Brain microvascular endothelial cell (primary cell): ENCODE measurements at regions not wholly inside any gene's neighbourhood (a gene's known extent, or its start where the extent isn't known, plus 50 kb on each side); places are given as distances from the start of the nearest gene placed in this dataset.
"Not testable (repeated sequence)": the region's sequence is repeated elsewhere in the genome, so short reads cannot be mapped to it uniquely, and the experiment has no call there.

Experiments
- DNase-seq: peaks from one replicate; pipeline ENCODE4 v3.0.0-alpha.2; 2020
- H3K27ac ChIP-seq: fragments of 250-450 bp; sonication (Bioruptor Pico); 2 replicates; pipeline ENCODE4 v1.5.1; 2020; ENCODE audit warnings: mild to moderate bottlenecking, moderate library complexity
- H3K27me3 ChIP-seq: fragments of 250-450 bp; sonication (Bioruptor Pico); replicated peaks from 2 replicates; pipeline ENCODE4 v1.5.1; 2020; ENCODE audit warnings: mild to moderate bottlenecking
- H3K36me3 ChIP-seq: fragments of 250-450 bp; sonication (Bioruptor Pico); replicated peaks from 2 replicates; pipeline ENCODE4 v1.5.1; 2020; ENCODE audit warnings: mild to moderate bottlenecking
- H3K4me3 ChIP-seq: 2 replicates; pipeline ENCODE4 v1.5.1; 2011; ENCODE audit warnings: low read depth, mild to moderate bottlenecking, control low read depth, low read length, moderate library complexity
- CTCF ChIP-seq: IDR thresholded peaks from 2 replicates; pipeline ENCODE4 v1.5.1; 2011; ENCODE audit warnings: low read depth, mild to moderate bottlenecking, moderate library complexity, low read length, control low read depth, inconsistent platforms; ENCODE audit errors: missing control alignments
- in situ Hi-C: cut with HindIII; loops from 2 replicates; pipeline ENCODE4 v1.10.0; 2017; ENCODE audit warnings: low sequenced_read_pairs, low pct_ligation_motif_present

- no peaks in the 10 kb centered on the region for H3K36me3 ChIP-seq
- H3K27me3 ChIP-seq, result no peaks in the 10 kb centered on the region
- H3K27ac ChIP-seq, result no peak overlapping the region
- no peak for DNase-seq
- H3K4me3 ChIP-seq, result no peak overlapping the region
- in situ Hi-C loops, result no loop called here
- TF ChIP-seq CTCF, result no peak
Observed at GRCh38 chr3:177855021-177855420, 657.7 kb upstream of the TBL1XR1 start.

GRCh38 chr3:177860184-177860583, 662.9 kb upstream of the TBL1XR1 start:
- no peak for TF ChIP-seq CTCF
- no peak for DNase-seq
- Histone ChIP-seq H3K4me3 (no peak overlapping the region), H3K27me3 (no peaks in the 10 kb centered on the region), H3K27ac (no peak overlapping the region), H3K36me3 (no peaks in the 10 kb centered on the region)
- in situ Hi-C loops, result no loop called here

GRCh38 chr3:177862962-177863491, 665.7 kb upstream of the TBL1XR1 start:
- no peak for TF ChIP-seq CTCF
- in situ Hi-C loops, result no loop called here
- no peak for DNase-seq
- Histone ChIP-seq H3K27me3 (no peaks in the 10 kb centered on the region), H3K27ac (no peak overlapping the region), H3K36me3 (no peaks in the 10 kb centered on the region), H3K4me3 (no peak overlapping the region)

GRCh38 chr3:177871267-177871666, 665.0 kb upstream of the KCNMB2 start:
- DNase-seq, H3K4me3 ChIP-seq, in situ Hi-C loops, H3K36me3 ChIP-seq, H3K27me3 ChIP-seq, H3K27ac ChIP-seq: not testable (repeated sequence)

GRCh38 chr3:177878192-177878591, 658.0 kb upstream of the KCNMB2 start:
- H3K27ac ChIP-seq, result no peak overlapping the region
- in situ Hi-C loops, result no loop called here
- no peaks in the 10 kb centered on the region for H3K27me3 ChIP-seq
- H3K36me3 ChIP-seq, result no peaks in the 10 kb centered on the region
- no peak for DNase-seq
- H3K4me3 ChIP-seq, result no peak overlapping the region
- TF ChIP-seq CTCF, result no peak

GRCh38 chr3:177878957-177879356, 657.3 kb upstream of the KCNMB2 start:
- H3K36me3 ChIP-seq, result no peaks in the 10 kb centered on the region
- no peak for TF ChIP-seq CTCF
- DNase-seq, result no peak
- H3K27me3 ChIP-seq, result no peaks in the 10 kb centered on the region
- in situ Hi-C loops, result no loop called here
- H3K27ac ChIP-seq, result no peak overlapping the region
- H3K4me3 ChIP-seq, result no peak overlapping the region
